GM18867 (cell line): ENCODE measurements at regions not wholly inside any gene's neighbourhood (a gene's known extent, or its start where the extent isn't known, plus 50 kb on each side); places are given as distances from the start of the nearest gene placed in this dataset.
"Not testable (repeated sequence)": the region's sequence is repeated elsewhere in the genome, so short reads cannot be mapped to it uniquely, and the experiment has no call there.

Experiments used
- ATAC-seq: cut with Tn5 transposase; IDR thresholded peaks from one replicate; pipeline ENCODE4 v1.9.1; 2021; ENCODE audit warnings: mild to moderate bottlenecking, moderate library complexity; ENCODE audit not compliant: unreplicated experiment

- not testable (repeated sequence) for ATAC-seq
These were observed 180.7 kb downstream of the TMEM121 start for GRCh38 chr14:105707099-105707498.

GRCh38 chr14:105707723-105708151, 181.4 kb downstream of the TMEM121 start:
- not testable (repeated sequence) for ATAC-seq

- ATAC-seq, result not testable (repeated sequence)
These were observed 182.1 kb downstream of the TMEM121 start for GRCh38 chr14:105708251-105709134.

GRCh38 chr14:105709281-105710118, 183.1 kb downstream of the TMEM121 start:
- no peak for ATAC-seq

GRCh38 chr14:105710119-105711043, 184.0 kb downstream of the TMEM121 start:
- ATAC-seq, result no peak

GRCh38 chr14:105711044-105711620, 184.7 kb downstream of the TMEM121 start:
- no peak for ATAC-seq

- ATAC-seq, result no peak
These were observed 185.6 kb downstream of the TMEM121 start for GRCh38 chr14:105711841-105712460.

GRCh38 chr14:105712670-105713069, 186.3 kb downstream of the TMEM121 start:
- not testable (repeated sequence) for ATAC-seq

- ATAC-seq, result not testable (repeated sequence)
These were observed 186.8 kb downstream of the TMEM121 start for GRCh38 chr14:105713160-105713559.

- ATAC-seq, result not testable (repeated sequence)
These were observed 187.5 kb downstream of the TMEM121 start for GRCh38 chr14:105713836-105714235.

GRCh38 chr14:105718787-105719186, 192.4 kb downstream of the TMEM121 start:
- ATAC-seq, result not testable (repeated sequence)

- not testable (repeated sequence) for ATAC-seq
These were observed 193.7 kb downstream of the TMEM121 start for GRCh38 chr14:105720106-105720505.

- ATAC-seq, result not testable (repeated sequence)
These were observed 194.6 kb downstream of the TMEM121 start for GRCh38 chr14:105720852-105721601.

- not testable (repeated sequence) for ATAC-seq
These were observed 195.2 kb downstream of the TMEM121 start for GRCh38 chr14:105721602-105721970.

GRCh38 chr14:105721996-105722709, 195.8 kb downstream of the TMEM121 start:
- not testable (repeated sequence) for ATAC-seq

- not testable (repeated sequence) for ATAC-seq
These were observed 196.9 kb downstream of the TMEM121 start for GRCh38 chr14:105723271-105723670.

GRCh38 chr14:105723776-105724175, 197.4 kb downstream of the TMEM121 start:
- ATAC-seq, result not testable (repeated sequence)

GRCh38 chr14:105729825-105730368, 203.5 kb downstream of the TMEM121 start:
- not testable (repeated sequence) for ATAC-seq
